ENCODE measurements at regions not wholly inside any gene's neighbourhood (a gene's known extent, or its start where the extent isn't known, plus 50 kb on each side); places are given as distances from the start of the nearest gene placed in this dataset.

- TF ChIP-seq CTCF (IDR thresholded peaks at IDR 0.05 in 4 of 5, conservative IDR thresholded peaks at IDR 0.05 in 1 of 5), result no peak
- no peak for TF ChIP-seq POLR2A (IDR thresholded peaks at IDR 0.05)
Observed at GRCh38 chr9:78918976-78919375, 622.1 kb downstream of the PSAT1 start.

Data from gastrocnemius medialis (tissue), 4 donors.